GM12873 (cell line): ENCODE measurements at regions not wholly inside any gene's neighbourhood (a gene's known extent, or its start where the extent isn't known, plus 50 kb on each side); places are given as distances from the start of the nearest gene placed in this dataset.

Experiments
- CTCF ChIP-seq: IDR thresholded peaks from 2 replicates; pipeline ENCODE4 v1.5.1; 2012; ENCODE audit warnings: low read depth, mild to moderate bottlenecking, moderate library complexity, low read length, control low read depth; ENCODE audit not compliant: insufficient read depth; ENCODE audit errors: missing control alignments

DNA sequence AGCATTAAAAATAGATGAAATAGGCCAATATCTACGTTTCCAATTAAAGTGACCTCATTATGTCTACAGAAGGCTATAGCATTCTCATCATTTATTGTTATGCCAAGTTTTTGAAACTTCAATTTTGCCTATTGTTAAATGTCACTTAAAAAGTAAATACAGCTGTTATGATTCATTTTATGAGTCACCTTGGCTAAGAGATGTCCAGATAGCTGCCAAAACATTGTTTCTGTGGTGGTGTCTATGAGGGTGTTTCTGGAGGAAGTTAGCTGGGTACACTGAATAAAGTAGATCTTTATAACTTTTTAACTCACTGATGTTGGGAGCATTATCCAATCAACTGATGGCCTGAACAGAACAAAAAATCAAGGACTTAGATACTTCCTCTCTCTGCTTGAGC is 1209.7 kb upstream of the PCDH9 start:
- TF ChIP-seq CTCF: no peak

DNA sequence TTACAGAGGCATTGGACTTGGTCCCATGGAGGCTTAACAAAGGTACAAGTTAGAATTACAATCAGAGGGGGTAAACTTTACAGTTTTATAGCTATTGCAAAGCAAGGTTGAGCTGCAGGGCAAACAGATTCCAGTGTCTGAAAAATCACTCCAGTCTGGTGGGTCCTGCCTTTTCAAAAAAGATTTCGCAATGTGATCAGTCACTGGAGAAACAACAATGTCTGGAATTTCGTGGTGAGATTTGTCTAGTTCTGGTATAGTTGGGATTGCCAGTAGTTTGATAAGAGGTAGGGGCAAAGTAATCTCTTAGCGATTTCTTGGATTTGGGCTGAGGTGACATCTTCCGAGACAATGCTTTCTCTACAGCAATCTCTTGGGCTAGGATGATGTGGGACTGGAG is 1198.2 kb upstream of the PCDH9 start:
- TF ChIP-seq CTCF: no peak

- TF ChIP-seq CTCF: no peak
These were observed 1187.7 kb upstream of the PCDH9 start for GRCh38 chr13:68417801-68418200.

DNA sequence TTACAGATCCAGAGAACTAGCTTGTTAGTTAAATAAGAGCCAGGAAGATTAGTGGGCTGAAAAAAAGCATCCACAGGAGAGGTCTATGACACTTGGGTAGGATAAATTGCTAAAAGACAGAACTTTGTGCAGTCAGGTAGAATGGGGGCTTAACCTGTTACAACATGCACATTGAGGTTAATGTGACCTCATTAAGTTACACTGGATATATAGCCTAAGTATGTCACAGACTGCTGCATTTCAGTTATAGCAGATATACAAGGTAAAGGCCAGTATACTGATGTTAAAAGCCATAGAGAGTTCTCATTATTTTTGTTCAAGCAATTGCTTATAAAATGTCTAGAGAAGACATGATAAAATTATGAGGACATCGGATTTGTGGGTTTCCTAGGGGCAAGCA is 1179.9 kb upstream of the PCDH9 start:
- no peak for TF ChIP-seq CTCF

DNA sequence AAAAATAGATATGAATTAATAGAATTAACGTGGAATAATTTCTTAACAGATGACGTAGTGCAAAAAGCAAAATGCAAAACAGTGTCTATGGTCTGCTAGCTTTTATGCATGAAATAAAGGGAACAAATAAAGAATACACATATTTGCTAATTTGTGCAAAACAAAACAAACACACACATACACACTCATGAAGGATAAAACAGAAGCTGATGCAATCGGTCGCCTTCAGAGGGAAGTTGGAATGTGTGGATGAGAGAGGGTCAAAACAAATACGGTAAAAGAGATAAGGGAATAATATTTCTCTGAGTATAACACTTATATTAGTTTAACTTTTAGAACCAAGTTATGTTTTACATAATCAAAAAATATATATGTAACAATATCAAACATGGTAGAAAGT is 1160.9 kb upstream of the PCDH9 start:
- TF ChIP-seq CTCF: no peak

GRCh38 chr13:68386808-68387207 is 1156.7 kb upstream of the PCDH9 start:
- no peak for TF ChIP-seq CTCF

DNA sequence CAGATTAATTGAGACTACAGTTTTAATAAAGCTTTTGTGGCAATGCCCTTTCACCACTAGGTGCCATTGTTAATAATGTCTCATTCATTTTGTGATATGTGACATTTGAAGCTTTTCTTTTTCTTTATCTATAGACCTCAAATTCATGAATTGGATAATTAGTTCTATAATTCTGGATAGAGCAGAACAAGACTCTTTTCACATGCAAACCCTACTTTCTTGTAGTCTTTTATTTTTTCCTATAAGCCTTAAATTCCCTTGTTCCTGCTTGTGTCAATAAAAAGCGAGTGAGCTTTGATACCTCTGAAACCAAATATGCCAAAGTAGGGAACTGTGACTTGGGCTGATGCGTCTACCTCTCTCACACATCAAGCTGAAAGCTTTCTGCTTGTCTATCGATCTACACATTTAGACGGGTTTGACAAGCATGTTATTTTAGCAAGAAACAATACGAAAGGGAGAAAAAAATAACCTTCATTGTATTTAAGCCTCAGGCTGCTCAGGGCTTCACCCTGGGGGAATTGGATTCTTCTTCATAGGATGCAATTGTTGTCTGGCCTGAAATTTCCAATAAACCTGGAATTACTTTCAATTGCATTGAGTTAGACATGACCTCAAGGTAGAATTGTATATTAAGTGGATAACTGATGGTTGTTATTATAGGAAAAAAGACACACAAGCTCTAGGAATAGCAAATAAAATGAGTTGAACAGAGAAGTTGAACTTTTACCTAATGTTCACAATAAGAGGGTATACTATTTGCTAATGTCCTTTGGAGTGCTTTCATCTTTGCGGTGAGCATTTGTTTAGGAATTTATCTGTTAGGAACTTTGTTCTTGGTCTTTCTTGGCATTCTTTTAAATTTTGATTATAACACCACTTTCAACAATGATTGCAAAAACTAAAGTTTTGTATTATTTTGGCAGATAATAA is 1150.2 kb upstream of the PCDH9 start:
- TF ChIP-seq CTCF: no peak
